ENCODE measurements at regions not wholly inside any gene's neighbourhood (a gene's known extent, or its start where the extent isn't known, plus 50 kb on each side); places are given as distances from the start of the nearest gene placed in this dataset.
"Not testable (repeated sequence)": the region's sequence is repeated elsewhere in the genome, so short reads cannot be mapped to it uniquely, and the experiment has no call there.

GRCh38 chr14:25551674-25552073 is 501.7 kb upstream of the STXBP6 start:
- no peak for DNase-seq (ENCODE audit: low read depth)

- no peak for DNase-seq (ENCODE audit: low read depth)
Observed at GRCh38 chr14:25546826-25547225, 496.9 kb upstream of the STXBP6 start.

DNA sequence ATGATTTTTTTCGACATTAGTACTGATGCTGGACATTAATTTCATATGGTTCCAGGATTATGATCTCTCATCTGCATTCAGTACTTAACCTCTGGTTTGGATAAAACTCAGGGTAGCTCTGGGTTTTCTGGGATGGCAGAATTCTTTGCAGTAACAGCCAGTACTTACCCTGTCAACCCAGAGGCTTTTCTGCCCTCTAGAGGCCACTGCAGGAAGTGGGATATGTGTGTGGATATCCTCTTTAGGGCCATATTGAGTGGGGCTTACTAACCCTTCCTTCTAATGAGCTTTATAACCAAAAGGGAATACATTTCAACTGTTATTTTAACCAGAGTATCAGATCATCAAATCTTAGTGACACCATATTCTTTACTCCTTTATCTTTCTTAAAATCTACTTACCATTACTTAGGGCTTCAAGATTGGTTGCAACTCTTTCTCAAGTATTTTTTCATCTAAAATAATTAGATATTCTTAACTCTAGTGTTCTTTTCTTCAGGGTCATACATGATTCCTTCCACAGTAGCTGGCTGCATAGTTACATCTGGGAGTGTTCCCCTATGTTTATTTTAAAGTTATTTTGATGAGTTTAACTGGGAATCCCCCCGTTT is 488.0 kb upstream of the STXBP6 start:
- peak; percentile 1 for DNase-seq (ENCODE audit: low read depth)

GRCh38 chr14:25526290-25526689 is 476.3 kb upstream of the STXBP6 start:
- DNase-seq (ENCODE audit: low read depth): no peak

- no peak for DNase-seq (ENCODE audit: low read depth)
Observed at GRCh38 chr14:25522926-25523325, 473.0 kb upstream of the STXBP6 start.

- DNase-seq (ENCODE audit: low read depth): no peak
Observed at GRCh38 chr14:25522116-25522515, 472.2 kb upstream of the STXBP6 start.

DNA sequence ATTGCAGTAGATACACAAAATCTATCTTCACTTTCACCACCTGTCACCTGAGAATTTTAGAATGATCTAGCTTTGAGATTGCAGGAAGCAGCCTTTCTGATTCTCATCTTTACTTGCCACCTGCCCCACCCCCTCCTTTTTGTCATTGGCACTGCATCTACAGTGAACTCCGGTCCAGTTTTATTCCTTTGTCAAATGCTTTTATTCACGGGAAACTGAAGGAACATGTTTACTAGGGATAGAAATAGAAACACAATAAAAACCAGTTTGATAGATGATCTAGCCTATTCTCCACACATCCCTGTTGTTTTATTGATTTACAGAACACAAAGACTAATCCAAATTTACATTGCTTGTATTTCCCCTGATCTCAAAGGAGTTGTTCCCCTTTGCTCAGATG is 471.7 kb upstream of the STXBP6 start:
- DNase-seq (ENCODE audit: low read depth): no peak

DNA sequence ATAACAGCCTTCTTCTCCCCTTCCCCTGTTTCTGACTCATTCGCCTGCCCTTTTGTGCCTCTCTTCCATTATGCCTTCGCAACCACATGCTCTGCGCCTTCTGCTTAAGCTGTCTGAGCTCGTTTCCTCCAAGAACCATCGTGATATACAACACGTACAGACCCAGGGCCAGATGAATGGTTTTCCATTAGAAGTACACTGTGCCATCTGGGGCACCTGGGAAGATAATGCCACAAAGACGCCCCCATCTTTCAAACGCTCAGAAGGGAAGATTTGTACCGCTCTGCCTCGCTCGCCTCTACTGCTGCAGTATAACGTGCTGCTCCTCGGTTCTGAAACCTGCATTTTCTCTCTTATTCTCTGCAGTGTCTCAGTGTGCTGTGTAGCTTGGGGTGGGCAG is 470.9 kb upstream of the STXBP6 start:
- no peak for DNase-seq (ENCODE audit: low read depth)

GRCh38 chr14:25518364-25518763 is 468.4 kb upstream of the STXBP6 start:
- no peak for DNase-seq (ENCODE audit: low read depth)

DNA sequence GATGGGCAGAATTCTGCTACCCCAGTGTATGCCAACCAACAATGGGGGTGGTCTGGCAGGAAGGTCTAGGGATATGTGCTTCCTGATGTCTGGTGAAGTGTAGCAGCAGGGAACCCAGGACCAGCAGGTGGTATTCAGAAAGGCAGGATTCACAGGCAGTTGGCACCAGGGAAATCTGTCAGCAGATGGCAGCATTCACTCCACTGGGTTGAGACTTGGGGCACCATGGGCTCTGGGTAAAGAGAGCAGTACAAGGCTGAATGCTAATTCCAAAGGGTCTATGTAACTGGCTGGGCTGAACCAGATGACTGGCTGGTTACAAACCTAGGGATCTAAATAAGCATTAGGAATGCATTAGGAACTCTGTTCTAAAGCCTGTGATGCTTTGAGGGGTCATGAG is 466.9 kb upstream of the STXBP6 start:
- DNase-seq (ENCODE audit: low read depth): no peak

DNA sequence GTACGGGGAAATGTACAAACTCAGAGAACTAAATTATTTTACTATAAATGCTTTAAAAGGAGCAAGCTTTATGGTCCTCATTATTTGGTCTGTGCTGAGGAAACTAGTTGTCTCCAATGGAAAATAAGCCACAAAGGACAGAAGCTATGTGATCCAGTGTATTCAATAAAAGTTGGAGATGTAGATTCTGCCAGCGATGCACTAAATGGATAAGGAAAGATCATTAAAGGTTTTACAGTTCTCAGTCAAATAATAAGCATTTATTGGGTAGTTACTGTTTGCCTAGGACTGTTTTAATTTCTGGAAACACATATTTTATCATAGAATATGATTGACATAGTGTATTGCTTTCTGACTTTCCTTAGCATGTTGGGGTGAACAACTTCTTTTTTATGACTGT is 458.9 kb upstream of the STXBP6 start:
- DNase-seq (ENCODE audit: low read depth): no peak

GRCh38 chr14:25501749-25502148 is 451.8 kb upstream of the STXBP6 start:
- DNase-seq (ENCODE audit: low read depth): no peak

DNA sequence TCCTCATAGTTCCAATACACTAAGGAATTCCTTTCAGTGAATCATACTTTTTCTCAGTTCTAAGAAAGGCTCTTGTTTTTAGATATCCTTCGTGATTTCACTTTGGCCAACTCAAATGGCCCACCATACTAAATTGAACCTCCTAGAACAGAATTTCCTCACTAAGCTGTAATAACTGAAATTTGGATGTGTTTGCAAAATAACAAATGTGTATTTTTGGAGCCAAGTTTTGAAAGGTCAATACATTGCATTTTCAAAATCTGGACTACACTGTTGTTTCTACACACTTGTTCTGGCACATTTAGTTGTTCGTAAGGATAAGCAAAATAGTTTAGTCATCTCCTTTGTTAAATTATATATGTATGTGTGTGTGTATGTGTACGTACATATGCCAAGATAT is 439.0 kb upstream of the STXBP6 start:
- no peak for DNase-seq (ENCODE audit: low read depth)

DNA sequence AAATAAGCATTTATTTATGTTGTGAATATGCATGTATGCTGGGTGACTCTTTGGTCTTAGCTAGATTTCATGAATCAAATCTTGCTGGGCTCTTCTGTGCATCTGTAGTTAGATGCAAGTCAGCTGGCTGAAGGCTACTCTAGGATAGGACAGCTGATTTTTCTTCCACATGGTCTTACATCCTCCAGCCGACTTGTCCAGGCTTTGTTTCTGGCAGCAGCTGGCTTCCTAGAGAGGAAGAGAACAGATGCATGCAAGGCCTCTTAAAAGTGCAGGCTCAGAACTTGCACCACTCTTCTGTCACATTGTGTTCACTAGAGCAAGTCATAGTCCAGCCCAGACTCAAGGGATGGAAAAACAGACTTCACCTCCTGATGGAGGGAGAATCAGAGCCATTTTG is 435.4 kb upstream of the STXBP6 start:
- DNase-seq (ENCODE audit: low read depth): no peak

DNA sequence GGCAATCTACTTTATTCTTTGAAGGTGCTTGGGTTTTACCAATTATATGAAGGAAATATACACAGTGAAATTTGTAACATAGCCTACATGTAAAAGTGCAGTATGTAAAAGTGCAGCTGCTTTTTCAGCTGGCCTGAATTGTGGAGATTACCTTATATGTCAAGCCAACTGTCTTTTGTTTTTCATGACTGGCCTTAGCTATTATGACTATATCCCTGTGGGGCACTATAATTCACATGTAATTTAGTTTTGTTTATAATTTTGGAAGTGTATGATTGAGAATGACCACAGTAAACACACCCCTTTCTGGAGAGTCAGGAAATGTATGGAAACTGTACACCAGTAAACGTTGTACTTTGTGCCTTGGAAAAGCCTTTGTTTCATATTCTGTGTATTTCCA is 435.0 kb upstream of the STXBP6 start:
- DNase-seq (ENCODE audit: low read depth): no peak

- DNase-seq (ENCODE audit: low read depth): no peak
Observed at GRCh38 chr14:25484235-25484634, 434.3 kb upstream of the STXBP6 start.

- no peak for DNase-seq (ENCODE audit: low read depth)
Observed at GRCh38 chr14:25477316-25478098, 427.6 kb upstream of the STXBP6 start.

DNA sequence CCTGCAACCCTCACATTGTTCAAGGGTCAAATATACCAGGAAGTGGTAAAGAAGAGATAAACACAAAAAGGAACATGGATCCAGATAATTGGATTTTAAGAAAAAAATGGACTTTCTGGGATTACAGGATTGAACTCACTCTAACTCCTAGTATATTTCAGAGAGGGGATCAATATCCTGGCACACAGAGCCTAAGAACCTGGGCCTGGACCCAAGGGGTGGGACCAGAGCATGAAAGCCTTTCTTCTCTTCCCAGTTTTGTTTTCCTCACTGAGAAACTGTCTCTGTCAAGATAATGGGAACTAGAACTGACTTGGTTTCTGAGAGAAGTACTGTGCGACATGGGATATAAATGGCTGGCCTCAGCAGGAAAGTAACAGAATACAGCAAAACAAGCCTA is 422.8 kb upstream of the STXBP6 start:
- no peak for DNase-seq (ENCODE audit: low read depth)

DNA sequence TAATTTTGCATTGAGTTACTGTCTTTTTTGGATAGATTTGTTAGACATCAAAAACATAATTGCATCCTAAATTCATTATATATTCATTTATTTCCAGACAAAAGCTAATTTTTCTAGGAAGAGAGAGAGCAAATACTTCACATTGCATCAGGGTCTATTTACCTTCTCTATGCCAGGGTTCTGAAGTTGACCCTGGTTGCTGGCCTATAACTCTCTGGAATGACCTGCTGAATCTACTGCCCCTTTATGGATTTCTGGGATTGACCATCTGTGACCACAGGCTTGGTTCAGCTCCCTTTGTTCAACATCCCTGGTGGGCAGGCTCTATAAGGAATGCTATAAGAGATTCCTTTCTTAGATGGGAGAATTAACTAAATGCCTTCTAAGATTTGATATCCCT is 414.8 kb upstream of the STXBP6 start:
- DNase-seq (ENCODE audit: low read depth): no peak

- DNase-seq (ENCODE audit: low read depth): no peak
Observed at GRCh38 chr14:25464078-25464477, 414.1 kb upstream of the STXBP6 start.

- no peak for DNase-seq (ENCODE audit: low read depth)
Observed at GRCh38 chr14:25463480-25463879, 413.5 kb upstream of the STXBP6 start.

GRCh38 chr14:25461780-25462179 is 411.8 kb upstream of the STXBP6 start:
- DNase-seq (ENCODE audit: low read depth): no peak

DNA sequence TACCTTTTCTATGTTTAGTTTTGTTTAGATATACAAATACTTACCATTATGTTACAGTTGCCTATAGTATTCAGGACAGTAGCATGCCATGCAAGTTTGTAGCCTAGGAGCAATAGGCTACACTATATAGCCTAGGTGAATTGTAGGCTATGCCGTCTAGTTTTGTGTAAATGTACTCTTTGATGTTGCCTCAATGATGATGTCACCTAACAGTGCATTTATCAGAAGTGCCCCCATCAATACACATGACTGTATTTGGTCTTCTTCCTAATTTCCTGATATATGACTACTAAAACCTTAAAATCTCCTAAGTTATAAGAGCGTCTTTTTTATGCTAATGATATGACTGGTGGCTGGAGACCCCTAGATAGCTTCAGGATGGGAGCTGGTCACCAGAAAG is 394.4 kb upstream of the STXBP6 start:
- DNase-seq (ENCODE audit: low read depth): no peak

GRCh38 chr14:25440382-25440781 is 390.4 kb upstream of the STXBP6 start:
- DNase-seq (ENCODE audit: low read depth): not testable (repeated sequence)
